ENCODE measurements at regions not wholly inside any gene's neighbourhood (a gene's known extent, or its start where the extent isn't known, plus 50 kb on each side); places are given as distances from the start of the nearest gene placed in this dataset.
"Not testable (repeated sequence)": the region's sequence is repeated elsewhere in the genome, so short reads cannot be mapped to it uniquely, and the experiment has no call there.

DNA sequence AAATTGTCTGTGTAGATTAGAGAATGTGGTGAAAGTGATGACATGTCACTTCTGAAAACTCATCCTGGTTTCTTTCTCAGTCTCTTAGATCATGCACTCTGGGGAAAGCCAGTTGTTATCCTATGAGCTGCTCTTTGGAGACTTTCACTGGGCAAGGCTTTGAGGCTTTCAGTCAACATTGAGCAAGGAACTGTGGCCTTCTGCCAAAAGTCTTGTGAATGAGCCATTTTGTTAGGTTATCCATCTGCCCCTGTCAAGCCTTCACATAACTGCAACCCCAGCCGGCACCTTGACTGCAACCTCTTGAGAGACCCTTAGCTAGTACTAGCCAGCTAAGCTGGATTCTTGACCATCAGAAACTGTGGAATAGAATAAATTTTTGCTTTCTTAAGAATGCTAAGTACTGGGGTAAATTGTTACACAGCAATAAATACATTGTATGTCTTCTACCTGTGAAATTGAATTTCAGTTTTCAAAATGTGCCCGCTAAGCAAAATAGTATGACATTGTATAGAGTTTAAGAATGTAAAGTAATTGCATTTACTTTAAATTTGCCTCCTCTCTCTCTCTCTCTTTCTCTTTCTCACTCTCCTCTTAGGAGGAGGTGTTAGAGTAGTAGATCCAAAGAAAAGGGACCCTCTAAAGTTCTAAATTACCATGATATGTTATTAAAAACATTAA is 1273.0 kb downstream of the RAPGEF2 start:
- ATAC-seq (peak; percentile 33), DNase-seq (ENCODE audit: low spot score) (no peak)

DNA sequence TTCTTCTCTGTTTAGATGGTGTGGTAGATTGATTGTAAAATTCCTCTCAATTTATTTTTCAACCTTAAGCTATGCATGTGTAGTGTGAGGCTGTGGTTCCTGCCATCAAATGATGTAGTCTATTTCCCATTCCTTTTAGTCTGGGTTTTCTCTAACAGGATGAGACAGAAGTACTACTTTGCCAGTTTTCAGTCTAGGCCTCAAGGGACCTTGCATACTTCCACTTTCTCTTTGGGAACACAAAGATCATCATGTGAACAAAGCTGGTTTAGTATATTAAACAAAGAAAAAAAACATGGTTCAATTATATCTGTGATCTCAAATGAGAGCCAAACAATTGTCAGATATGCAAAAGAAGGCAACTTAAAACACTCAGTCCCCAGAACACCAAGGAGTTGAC is 1284.0 kb downstream of the RAPGEF2 start:
- ATAC-seq = no peak
- no peak for DNase-seq (ENCODE audit: low spot score)

DNA sequence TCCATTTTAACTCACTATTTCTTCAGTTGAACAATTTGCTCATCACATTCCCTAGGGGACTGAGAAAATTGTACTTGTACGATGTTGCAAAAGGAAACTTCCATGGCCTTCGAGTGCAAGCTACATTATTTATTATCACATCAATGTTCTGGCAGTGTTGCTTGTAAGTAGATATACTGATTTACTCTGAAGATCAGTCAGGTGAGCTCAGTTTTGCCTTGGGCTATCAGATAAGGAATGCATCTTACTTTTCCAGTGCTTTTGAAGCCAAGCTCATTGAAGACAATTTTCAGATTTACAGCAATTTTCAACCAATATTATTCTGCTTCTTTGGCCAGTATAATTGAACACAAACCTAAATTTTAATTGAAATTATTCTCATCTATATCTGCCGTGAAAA is 1296.9 kb downstream of the RAPGEF2 start:
- DNase-seq (ENCODE audit: low spot score) = no peak
- no peak for ATAC-seq

DNA sequence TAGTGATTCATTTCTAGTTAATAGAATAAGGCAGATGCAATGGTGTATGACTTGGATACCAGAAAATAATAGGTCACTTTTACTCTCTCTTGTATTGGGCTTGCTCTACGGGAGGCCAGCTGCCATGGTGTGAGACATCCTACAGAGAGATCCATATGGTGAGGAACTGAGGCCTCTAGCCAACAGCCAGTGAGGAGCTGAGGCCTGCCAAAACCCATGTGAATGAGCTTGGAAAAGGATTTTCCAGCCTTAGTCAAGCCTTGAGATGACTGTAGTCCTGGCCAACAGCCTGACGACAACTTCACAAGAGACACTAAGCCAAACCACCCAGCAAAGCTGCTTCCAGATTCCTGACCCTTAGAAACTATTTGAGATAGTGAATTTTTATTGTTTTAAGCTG is 1300.2 kb downstream of the RAPGEF2 start:
- DNase-seq (ENCODE audit: low spot score) = no peak
- no peak for ATAC-seq

DNA sequence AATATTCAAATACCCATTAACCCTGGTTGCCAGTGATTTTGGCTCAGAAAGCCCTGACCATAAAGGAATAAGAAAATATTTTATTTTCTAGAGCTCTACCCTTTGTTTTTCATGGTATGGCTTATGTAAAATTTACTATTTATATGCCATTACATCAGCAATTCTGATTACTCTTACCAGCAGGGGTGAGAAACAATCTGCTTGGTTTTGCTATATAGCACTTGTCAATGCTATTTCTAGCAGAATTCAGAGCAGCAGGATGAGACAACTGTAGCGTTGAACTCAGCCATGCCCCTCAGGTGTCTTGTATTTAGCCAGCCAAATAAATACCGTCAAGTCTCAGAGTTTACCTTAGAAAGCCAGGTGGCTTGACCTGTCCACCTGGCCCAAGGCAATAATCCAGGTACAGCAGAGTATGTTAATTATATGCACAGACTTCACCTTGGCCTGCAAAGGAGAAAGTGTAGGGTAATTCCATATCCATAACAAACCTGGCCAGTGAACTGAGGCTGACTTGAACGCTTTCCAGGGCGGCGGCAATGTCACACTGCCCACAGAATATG is 1303.5 kb downstream of the RAPGEF2 start:
- ATAC-seq (no peak), DNase-seq (ENCODE audit: low spot score) (no peak)

DNA sequence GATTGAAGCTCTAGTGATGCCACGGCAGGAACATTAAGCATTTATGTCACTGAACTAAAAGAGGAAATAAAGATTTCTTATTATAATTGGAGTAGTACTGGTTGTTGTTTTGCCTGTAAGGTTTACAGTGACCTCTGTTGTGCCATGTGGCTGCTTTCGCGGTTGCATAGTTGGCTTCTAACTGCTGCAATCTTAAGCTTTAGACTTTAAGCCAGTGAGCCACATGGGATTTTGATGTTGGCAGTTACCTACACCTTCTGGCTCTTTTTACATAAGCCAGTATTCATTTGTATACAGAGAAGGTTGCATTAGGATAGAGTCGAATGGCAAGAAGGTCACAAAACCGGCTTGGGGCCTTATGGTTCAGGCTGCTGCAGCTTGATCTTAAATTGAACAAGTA is 1311.6 kb downstream of the RAPGEF2 start:
- DNase-seq (ENCODE audit: low spot score) (no peak), ATAC-seq (no peak)

DNA sequence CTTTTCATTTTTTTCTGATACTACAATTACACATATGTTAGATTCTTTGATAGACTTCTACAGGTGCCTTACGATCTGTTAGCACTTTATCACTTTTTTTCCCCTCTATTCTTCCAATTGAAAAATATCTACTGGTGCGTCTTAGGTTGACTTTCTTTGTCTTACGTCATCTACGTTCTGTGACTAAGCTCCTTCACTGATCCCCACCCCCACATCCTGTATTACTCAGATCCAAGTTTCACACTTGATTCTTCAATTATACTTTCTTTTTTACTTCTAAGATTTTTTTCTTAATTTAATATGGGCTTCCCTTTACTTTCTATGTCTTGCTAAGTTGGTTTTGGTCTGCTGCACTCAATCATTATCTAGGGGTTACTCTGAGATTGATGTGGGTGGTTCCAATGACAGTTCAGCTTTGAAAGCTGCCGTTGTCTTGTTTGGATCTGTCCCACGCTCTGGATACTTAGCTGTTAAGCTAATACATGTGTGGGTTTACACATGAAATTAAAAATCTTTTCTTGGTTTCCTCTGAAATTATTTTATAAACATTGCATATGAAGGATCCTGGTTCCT is 1321.1 kb downstream of the RAPGEF2 start:
- DNase-seq (ENCODE audit: low spot score) = no peak
- ATAC-seq = no peak

DNA sequence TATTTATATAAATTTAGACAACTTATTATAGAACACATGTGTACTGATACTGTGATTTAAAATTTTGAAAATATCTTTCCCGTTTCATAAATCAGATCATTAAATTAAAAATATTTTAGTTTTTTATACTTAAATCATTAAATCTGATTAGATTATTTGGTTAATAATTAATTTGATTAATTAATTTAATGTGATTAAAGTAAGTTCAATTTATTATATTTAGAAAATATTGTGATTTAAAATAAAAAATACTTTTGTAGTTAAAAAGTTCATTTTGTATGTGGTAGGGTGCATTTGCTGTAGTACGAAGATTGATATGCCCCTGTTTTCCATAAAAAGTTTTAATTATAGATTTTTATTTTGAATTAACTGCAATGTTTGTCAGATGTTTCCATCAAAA is 1323.4 kb downstream of the RAPGEF2 start:
- ATAC-seq = no peak
- no peak for DNase-seq (ENCODE audit: low spot score)

DNA sequence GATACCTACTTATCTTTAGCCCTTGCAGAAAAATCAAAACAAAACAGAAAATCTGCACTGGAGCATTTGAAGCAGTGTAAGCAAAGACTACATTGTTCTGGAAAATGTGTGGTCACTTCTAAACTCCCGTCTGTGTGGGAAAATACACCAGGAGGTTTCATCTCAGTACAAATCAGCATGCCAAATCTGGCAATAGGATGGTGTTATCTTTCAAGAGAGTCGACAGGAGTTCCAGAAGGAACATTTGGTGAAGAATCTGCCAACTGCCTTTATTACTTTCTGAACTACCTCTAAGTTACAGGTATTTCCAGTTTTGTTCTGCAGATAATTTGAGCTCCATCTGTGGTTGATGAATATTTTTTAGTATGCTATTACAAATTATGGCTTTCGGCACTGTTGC is 1348.0 kb downstream of the RAPGEF2 start:
- DNase-seq (ENCODE audit: low spot score) = no peak
- no peak for ATAC-seq

DNA sequence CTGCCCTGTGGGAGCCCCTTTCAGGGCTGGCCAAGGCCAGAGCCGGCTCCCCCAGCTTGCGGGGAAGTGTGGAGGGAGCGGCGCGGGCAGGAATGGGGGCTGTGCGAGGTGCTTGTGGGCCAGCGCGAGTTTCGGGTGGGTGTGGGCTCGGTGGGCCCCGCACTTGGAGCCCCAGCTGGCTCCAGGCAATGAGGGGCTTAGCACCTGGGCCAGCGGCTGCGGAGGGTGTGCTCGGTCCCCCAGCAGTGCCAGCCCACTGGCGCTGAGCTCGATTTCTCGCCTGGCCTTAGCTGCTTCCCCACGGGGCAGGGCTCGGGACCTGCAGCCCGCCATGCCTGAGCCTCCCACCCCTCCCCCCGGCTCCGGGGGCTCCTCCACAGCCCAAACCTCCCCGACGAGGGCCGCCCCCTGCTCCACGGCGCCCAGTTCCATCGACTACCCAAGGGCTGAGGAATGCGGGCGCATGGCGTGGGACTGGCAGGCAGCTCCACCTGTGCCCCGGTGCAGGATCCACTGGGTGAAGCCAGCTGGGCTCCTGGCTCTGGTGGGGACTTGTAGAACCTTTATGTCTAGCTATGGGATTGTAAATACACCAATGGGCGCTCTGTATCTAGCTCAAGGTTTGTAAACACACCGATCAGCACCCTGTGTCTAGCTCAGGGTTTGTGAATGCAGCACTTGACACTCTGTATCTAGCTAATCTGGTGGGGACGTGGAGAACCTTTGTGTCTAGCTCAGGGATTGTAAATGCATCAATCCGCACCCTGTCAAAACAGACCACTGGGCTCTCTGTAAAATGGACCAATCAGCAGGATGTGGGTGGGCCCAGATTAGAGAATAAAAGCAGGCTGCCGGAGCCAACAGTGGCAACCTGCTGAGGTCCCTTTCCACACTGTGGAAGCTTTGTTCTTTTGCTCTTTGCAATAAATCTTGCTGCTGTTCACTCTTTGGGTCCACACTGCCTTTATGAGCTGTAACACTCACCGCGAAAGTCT is 1379.1 kb downstream of the RAPGEF2 start:
- not testable (repeated sequence) for DNase-seq (ENCODE audit: low spot score); ATAC-seq

DNA sequence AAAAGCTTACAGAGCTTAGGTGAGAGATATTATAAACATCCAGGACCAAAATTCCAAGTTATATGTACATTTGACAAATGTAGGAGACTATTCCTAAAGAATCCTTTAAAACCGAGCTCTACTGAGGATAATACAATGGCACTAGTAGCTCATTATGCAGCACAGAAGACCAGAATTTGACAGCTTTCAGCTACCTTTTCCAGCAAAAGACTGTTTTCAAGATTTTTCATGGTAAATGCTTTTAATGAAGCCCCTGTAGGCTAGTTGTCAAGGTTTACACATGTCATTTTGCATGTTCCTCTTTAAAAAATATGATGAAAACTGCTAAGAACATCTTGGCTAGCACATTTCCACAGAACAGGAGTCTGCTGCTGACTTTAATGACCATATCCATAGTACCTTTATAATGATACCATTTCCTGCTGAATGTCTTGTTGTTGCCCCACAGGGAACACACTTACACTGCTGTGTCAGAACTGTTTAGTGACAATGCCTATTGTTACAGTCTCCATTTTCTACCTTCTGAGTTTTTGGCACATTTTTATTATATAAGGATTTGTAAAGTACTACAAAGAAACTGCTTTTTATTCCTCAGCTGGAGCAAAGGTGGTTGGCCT is 1382.3 kb downstream of the RAPGEF2 start:
- ATAC-seq (no peak), DNase-seq (ENCODE audit: low spot score) (no peak)

DNA sequence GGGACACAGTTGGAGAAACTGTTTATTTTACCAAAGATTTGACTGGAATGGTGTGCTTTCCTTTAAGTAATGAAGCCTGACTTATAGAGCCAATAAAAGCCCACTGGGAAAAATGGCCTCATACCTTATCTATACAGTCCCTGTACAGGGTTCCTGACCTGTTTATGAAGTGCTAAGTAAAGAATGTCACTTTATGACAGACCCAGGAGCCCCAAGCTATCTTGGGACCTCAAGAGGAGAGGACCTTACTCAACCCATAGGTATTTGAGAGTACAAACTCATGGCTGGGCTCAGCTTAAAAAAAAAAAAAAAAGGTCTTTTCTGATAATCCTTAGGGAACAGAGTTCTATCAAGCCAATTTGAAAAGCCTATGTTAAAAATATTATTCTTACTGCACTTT is 1389.3 kb downstream of the RAPGEF2 start:
- DNase-seq (ENCODE audit: low spot score) = no peak

DNA sequence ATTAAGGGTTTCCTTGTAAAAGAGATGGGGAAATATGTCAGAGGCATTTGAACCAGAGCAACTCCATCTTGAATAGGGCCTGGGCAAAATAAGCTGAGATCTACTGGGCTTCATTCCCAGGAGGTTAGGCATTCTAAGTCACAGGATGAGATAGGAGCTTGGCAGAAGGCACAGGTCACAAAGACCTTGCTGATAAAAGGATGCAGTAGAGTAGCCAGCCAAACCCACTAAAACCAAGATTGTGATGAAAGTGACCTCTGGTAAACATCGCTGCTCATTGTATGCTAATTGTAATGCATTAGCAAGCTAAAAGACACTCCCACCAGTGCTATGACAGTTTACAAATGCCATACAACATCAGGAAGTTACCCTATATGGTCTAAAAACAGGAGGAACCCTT is 1390.3 kb downstream of the RAPGEF2 start:
- DNase-seq (ENCODE audit: low spot score) = no peak
- ATAC-seq = no peak

More for the DNA sequence above, 1389.3 kb downstream of the RAPGEF2 start:
- no peak for ATAC-seq

DNA sequence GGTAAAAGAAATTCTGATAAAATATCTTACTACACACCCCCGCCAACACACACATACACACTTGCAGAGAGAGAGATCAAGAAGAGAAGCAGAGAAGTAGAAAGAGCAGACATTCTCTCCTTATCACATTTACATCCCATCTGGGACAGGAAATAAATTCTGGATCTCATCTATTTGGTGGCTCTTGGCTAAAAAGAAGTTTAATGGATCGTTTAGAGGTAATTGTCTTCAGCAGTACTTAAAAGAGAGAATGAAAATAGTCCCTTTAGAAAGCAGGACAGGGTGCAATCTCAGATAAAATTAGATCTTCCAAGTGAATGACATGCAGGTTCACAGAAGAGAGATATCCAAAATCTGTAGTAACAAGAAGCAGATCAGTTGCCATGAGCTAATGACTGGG is 1392.5 kb downstream of the RAPGEF2 start:
- ATAC-seq = no peak
- no peak for DNase-seq (ENCODE audit: low spot score)

DNA sequence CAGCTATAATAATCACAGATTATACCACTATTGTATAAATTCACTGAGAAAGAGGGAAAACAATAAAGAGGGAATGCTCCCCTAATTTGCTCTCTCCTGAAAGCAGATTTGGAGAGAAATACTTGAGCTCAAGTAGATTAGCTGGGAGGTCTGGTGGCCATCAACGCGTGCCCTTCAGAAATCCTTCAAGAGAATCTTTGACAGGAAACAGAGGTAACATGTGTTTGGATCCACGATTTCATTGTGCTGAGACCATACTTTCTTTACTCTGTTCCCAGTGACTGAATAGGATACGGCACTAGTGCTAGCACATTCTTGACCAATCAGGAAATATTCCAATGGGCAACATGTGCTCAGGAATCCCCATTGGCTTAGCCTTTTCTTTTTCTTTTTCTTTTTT is 1395.3 kb downstream of the RAPGEF2 start:
- DNase-seq (ENCODE audit: low spot score) (no peak), ATAC-seq (no peak)

DNA sequence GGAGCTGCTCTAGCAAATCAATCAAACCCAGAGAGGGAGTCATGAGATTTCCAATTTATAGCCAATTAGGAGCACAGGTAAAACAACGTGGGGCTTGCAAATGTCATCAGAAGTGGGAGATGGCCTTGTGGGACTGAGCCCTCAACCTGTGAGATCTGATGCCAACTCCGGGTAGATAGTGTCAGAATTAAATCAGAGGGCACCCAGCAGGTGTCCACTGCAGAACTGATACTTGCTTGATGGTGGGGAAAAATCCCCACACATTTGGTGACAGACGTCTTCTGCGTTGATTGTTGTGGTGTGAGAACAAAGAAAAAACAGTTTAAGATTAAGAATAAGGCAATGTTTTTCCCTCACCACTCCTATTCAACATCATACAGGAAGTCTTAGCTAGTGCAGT is 1402.8 kb downstream of the RAPGEF2 start:
- ATAC-seq (no peak), DNase-seq (ENCODE audit: low spot score) (no peak)

DNA sequence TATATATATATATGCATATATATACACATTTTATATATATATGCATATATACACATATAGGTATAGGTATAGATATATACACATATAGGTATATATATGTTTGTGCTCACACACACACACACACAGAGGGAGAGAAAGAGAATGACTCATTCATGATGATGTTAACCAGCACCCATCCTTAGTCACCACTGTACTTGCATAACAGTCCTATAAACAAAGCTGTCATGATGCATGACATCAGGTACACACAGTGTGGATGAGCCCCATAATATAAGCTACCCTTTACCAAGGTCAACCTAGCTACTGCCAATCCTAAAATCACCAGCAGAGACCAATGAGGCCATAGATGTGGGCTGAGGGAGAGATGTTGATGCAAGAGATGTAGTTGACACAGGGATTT is 1408.0 kb downstream of the RAPGEF2 start:
- DNase-seq (ENCODE audit: low spot score) = no peak
- no peak for ATAC-seq

DNA sequence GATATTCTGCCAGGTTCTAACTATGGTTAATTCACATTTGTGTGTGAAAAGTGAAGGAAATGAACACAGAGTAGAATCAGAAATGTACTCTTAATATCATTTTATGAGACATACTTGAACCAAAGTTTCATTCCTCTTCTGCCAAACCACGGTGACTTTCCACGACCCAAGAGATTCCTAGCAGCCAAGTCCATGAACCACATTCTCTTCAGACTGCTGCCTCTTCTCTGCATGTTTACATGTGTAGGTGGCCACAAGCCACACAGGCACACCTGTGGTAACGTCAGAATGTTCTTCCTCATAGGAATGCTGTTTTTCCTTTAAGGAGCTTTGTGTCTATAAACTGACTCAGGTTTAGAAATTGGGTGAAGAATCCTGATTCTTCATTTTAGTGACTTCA is 1411.2 kb downstream of the RAPGEF2 start:
- DNase-seq (ENCODE audit: low spot score) (no peak), ATAC-seq (no peak)

DNA sequence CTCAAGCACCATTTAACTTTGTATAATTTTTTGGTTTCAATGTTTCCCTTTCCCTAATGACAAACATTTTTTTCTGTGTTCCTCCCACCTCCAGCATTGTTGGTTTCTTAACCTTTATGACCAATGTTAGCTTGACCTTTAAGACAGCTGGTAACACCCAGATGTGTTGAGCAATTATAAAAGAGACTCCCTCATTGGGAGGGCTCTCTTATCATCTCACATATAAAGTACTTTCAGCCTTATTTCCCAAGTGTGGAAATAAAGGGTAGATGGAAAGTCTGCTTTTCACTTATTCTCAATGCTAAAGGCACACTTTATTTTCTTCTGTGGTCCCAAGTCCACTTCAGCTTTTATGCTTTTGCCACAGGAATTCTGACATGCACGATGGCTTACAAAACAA is 1420.4 kb downstream of the RAPGEF2 start:
- ATAC-seq (no peak), DNase-seq (ENCODE audit: low spot score) (no peak)

DNA sequence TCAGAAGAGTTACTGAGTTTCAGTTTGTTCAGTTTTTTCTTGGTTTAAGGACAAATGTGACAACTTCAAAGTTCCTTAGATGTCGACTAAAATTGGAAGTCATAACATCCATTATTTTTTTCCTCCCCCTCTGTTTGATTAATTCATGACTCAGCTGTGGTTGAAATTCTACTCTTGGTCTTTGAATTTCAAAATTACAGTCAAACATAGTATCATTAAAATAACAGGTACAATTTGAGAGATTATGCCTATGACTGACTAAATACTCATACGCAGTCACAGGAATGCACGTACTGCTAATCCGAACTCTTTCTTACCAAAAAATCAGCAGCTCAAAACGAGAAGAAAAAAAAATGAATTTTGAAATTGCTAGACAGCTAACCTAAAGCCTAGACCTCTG is 1434.8 kb downstream of the RAPGEF2 start:
- no peak for ATAC-seq
- DNase-seq (ENCODE audit: low spot score) = no peak

DNA sequence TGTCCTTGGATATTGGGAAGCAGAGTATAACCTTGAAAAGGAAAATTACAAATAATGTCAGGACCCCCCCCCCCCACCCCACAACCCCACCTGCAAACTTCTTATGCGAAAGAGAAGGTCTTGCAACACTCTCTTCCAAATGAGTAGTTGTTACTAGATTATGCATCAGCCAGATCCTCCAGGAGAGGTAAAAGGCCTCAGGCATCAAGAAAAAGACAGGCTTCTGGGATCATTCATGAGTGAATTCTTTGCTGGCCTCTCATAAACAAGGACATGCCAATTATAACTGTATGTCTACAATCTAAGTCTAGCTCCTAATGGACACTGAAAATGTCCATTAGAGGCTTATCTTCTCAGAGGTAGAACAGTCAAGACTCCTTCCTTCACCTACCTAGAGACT is 1443.3 kb downstream of the RAPGEF2 start:
- DNase-seq (ENCODE audit: low spot score) (no peak), ATAC-seq (no peak)
